GM18861 (cell line): ENCODE measurements at regions not wholly inside any gene's neighbourhood (a gene's known extent, or its start where the extent isn't known, plus 50 kb on each side); places are given as distances from the start of the nearest gene placed in this dataset.

Source experiments
- ATAC-seq: cut with Tn5 transposase; IDR thresholded peaks from one replicate; pipeline ENCODE4 v1.9.1; 2021; ENCODE audit not compliant: unreplicated experiment

DNA sequence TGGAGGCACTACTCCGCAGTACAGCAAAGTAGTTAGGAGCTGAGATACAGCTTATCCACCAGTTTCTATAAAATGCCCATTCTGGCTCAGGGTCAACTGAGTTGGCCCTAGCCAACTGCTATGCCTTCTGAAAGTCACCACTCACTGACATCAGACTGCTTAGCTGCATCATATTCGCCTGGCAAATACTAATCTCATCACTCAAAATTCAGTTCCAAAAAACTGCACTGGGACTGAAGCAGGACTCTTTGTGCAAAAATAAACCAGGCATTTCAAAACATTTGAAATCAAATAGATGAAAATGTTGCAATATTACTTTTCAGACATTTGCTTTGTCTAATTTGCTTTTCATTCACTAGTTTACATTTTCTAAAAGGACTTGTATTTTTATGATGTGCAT lies 230.0 kb downstream of the ALDH8A1 start:
- no peak for ATAC-seq

DNA sequence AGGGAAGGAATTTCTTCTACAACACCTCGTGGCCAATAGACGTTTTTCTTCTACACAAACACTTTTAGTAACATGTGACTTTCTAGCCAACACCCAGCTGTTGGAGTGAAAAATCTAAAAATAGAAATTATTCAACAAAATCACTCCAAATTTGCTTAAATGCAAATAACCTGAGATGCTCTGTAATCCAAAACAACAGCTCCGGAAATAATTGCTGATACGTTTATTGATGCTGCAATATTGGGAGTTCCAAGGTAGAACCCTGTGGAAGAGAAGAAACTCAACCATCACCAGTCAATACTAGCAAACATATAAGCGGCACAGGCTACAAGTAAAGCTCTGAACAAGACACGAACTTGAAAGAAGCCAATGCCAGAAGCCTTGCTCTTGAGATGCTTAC lies 230.6 kb downstream of the ALDH8A1 start:
- ATAC-seq: no peak

DNA sequence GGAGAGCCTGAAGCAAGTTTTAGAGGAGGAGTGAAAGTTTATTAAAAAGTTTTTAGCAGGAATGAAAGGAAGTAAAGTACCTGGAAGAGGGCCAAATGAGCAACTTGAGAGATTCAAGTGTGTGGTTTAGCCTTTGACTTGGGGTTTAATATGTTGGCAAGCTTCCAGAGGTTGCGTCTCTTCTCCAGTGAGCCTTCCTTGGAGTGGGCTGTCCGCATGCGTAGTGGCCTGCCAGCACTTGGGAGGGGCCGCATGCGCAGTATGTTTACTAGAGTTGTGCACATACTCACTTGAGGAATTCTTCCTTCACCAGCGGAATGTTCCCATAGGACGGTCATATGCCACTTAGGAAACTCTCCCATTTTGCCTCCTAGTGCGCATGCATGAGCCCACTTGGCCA lies 235.2 kb downstream of the ALDH8A1 start:
- ATAC-seq: no peak

DNA sequence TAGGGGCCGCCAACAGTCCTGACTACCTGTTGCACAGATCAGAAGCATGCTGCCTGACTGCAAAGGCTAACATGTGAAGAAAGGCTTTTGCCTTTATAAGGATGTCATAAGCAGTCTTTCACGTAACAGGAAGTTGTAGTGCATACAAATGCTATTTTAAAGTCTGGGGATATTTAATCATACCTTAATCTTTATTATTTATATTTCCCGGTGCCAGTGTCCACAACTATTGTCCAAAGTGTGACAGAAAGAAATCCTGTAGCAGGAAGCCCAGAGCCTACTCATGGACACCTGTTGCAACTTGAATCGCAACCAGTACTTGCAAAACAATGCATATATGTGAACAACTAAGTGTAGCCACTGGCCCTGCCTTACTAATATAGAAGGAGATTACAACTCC lies 235.8 kb downstream of the ALDH8A1 start:
- no peak for ATAC-seq

DNA sequence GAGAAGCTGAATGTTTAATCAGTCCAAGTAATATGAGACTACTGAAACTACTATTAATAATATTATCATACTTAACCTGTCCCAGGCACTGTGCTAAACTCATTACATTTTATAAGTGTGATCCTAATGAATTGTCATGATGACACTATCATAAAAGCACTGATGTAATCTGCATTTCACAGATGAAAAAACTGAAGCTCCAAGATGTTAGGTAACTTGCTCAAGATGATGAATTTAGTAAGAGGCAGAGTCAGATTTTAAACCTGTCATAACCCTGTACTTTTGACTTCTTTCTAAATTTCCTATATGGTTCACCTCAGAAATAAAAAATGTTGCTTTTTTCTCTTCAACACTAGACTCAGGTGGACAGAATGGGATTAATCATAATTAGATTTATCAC lies 237.6 kb downstream of the ALDH8A1 start:
- ATAC-seq: no peak

DNA sequence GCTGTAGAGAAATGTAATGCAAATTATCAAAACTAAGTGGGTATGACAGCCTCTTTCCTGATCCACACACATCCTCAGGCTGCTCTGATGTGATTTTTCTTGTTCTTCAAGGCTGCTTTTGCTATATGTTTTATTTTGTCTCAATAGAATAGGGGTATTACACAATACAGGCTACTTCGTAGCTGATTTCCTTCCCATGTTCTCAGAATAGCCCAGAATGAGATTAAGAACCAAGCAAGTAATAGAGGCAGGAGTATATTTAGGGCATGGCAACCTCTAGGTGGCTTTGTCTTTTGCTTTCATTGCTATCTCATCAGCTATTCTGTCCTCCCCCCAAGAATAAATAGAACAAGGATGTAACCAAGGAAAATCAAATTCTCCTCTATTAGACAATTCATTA lies 241.8 kb downstream of the ALDH8A1 start:
- ATAC-seq: no peak

DNA sequence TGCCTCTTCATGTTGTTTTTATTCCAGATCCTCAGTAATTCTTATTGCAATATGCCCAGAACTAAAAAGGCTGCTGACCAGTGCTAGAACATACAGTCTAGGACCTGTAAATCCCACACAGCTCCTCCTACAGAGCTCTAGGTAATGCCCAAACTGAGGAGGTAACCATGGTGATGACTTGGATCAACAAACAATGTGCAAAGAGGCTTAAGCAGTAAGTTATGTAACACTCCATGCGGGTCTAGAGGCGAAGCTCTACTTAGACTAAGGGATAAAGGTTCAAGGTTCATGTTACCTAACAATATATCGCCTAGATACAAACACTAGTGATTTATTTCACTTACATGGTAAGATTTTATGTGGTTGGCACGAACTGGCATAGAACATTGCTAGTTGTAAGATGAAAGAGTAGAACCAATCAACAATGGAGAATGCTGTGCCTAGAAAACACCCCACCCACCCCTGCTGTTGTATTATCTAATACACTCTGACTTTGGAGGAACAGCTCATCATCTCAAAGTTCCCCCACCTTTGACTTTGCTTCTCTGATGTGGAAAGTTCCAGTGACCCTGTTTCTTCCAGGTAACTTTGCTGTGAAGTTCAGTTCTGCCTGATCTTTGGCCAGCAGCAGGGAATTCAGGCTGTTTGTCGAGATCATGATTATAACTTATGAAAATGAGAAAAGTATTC lies 242.4 kb downstream of the ALDH8A1 start:
- ATAC-seq: no peak

DNA sequence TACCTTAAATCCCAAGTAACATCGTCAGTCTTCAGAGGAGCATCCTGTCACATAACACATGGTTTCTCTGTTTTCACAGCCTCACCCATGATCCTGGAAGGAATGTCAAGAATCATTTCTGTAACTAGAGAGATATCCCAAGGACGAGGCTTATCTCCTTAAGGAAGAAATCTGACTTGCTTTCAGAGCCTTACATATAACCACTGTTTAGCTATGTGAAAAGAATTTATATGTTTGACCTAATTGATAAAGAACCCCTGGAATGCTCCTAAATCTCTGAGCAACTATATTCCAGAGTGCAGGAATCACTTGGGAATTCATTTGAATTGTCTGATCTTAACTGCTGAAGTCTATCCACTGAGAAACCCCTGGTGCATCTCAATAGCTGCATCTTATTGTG lies 243.1 kb downstream of the ALDH8A1 start:
- ATAC-seq: no peak

DNA sequence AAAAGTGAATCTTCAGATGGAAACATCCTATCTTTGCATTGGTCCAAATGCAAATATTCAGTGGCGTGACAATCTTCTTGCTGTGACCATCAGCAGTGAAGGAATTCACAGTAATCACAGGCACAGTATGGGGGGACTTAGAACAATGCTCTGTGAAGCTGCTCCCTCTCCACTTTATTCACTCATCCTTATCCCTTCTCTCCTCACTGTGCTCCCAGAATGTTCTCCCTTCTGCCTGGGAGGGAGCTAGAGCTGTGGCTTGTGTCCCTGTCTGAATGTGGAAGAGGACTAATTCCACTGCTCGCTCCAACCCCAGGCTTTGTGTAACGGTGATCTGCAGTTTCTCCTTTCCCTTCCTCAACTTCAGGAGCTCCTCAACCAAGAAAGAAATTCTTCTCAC lies 243.7 kb downstream of the ALDH8A1 start:
- no peak for ATAC-seq

DNA sequence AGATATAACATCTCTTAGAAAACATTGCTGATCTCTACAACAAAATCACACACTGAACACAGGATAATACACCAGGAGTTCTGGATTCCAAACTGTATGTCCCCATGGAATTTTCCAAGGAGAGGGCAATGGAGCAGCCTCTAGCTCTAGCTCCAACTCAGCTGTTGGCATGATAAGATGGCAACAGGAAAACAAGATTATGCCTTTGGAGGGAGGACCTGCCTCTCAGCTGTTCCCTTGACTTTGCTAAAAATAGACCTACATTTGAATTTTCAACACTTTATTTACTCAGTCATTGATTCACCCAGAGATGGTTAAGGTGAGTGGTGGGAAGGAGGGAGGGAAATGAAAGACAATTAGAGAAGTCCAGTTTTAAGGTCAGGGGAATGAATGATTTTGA lies 246.7 kb downstream of the ALDH8A1 start:
- ATAC-seq: no peak

DNA sequence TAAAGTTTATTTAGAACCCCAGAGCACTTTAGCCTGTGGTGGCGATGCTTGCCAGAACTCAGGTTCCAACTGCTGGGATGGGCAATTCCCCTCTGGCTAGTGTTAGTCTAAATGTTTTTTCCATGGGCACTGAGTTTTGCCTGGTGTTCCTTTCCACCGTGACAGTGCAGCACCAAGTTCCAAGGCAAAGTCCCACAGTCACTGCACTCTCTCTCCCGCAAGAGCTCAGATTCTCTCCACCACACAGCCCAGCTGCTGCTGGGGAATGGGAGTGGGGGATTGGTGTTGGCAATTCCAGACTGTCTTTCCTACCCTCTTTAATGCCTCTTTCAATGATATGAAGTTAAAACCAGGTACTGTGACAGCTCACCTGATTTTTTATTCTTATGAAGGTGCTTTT lies 247.6 kb downstream of the ALDH8A1 start:
- no peak for ATAC-seq

DNA sequence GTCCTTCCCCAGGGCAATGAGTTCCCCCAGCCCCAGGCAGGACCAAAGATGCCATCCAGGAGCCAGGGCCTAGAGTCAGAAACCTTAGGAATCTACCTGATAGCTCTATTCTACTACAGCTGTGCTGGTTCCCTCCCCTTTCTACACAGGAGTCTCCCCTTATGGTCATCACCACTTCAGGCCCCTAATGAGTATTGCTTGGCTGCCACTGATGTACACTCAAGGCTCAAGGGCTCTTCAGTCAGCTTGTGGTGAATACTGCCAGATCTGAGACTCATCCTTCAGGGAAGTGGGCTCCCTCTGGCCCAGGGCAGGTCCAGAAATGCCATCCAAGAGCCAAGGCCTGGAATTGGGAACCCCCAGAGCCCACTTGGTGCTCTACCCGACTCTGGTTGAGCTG lies 248.6 kb downstream of the ALDH8A1 start:
- ATAC-seq: no peak

DNA sequence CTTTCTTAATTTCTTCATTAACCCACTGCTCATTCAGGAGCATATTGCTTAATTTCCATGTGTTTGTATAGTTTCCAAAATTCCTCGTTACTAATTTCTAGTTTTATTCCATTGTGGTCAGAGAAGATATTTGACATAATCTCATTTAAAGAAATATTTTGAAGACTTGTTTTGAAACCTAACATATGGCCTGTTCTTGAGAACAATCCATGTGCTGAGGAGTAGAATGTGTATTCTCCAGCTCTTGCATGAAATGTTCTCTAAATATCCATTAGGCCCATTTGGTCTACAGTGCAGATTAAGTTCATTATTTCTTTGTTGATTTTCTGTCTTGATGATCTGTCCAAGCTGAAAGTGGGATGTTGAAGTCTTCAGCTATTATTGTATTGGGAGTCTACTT lies 251.7 kb downstream of the ALDH8A1 start:
- no peak for ATAC-seq

DNA sequence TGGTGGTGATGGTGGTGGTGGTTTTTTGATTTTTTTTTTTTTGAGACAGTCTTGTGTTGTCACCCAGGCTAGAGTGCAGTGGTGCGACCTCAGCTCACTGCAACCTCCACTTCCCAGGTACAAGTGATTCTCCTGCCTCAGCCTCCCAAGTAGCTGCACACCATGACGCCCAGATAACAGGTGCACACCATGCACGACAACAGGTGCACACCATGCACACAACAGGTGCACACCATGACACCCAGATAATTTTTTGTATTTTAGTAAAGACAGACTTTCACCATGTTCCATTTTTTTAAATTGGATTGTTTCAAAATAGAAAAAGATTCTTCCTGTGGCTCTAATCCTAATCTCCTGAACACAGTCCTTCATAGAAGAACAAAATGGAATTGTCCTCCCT lies 257.9 kb downstream of the ALDH8A1 start:
- ATAC-seq: no peak

DNA sequence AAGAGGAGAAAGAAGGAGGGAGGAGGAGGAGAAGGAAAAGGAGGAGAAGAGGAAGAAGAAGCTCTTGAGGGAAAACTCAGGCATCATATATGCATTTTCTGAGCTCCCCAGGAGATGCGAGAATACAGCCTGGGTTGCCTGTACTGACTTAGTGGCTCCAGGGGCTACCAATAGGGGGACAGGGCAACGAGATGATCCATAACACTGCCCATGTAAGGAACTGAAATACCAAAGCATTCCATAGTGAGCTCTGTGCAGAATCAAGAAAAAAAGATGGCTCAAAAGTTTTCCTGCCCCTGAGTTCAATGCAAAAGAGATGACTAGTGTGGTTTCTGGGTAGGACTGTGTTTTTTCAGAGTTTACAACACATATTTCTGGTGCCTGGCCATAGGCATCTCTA lies 258.7 kb downstream of the ALDH8A1 start:
- ATAC-seq: no peak

DNA sequence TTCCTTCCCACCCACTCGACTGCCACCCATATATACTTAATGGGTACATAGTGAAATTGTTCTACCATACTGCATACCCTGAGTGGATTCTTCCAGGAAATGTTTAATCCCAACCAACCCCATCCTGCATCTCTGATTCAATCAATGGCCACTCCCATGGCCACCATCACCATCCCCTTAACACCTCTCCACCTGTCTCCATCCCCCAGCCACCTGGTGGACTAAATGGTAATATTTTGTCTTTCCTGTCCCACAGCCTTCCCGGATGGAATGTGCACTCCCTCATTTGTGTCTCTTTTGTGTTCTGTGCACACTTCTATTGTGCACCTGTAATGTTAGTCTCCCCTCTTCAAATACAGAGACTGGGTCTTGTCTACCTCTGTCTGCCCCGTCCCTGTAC lies 259.9 kb downstream of the ALDH8A1 start:
- no peak for ATAC-seq

DNA sequence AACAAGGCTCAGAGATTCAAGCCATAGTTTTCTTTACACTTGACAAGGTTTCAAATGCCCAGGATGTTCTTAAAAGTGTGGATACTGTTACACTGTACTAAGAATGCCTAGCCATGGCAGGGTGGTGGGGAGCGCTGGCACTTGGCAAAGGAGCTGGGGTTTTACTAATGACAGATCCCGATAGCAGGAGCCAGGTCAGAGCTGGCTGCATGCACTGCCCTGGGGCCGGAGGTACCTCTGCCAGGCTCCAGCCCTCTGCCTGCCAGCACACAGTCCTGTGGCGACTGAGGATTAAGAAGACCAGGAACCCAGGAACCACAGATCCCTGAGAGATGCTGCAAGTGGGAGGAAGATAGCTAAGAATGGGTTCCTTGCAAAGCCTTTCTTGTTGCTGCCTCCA lies 260.3 kb downstream of the ALDH8A1 start:
- ATAC-seq: no peak

DNA sequence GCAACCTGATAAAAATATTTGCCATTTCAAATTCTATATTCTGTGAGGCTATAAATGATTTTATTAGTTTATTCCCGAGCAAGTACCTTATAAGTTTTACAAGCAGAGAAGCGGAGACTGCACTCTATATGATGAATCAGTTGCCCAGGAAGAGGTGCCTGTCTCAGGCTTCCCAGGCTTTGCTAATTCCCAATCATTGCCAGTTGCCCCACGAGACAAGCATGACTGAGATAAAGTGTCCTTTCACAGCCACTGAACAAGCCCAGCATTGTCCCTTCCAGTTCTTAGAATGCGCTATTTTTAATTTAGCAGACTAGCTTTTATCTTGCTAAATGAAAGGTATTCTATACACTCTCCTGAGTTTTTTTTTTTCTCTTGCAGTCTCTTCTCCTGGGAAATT lies 260.7 kb downstream of the ALDH8A1 start:
- ATAC-seq: no peak

DNA sequence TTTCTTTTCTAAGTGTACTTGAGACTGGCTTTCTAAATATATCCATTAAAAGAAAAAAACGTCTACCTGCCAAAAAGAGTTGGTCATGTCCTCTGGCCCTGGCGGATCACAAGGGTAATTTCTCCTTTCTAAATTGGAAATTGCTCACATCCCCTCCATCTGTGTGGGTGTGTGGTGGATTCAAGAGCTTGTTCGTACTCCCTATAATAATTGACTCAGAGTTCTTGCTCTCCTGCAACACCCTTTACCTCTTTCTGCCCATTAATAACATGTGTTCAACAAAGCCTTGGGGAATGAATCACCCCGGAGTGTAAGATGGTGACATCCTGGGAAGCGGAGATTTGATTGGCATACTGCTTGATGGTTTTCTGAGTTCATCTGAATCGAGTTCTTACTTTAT lies 263.8 kb downstream of the ALDH8A1 start:
- ATAC-seq: no peak

DNA sequence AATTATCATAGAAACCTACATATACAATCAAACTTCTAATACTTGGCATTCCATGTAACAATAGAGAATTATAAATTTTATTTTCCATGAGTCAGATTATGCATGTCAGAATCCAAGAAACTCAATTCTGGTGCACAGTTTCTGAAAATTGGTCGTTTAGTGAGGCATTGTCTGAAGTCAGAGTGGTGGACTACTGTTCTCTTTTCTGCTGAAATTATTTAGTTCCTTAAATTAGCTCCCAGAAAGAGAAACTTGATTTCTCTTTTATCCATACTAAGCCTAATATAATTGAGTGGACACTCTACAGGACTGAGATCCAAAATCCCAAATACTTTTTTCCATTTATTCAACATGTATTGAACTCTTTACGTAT lies 265.5 kb downstream of the ALDH8A1 start:
- ATAC-seq: no peak

DNA sequence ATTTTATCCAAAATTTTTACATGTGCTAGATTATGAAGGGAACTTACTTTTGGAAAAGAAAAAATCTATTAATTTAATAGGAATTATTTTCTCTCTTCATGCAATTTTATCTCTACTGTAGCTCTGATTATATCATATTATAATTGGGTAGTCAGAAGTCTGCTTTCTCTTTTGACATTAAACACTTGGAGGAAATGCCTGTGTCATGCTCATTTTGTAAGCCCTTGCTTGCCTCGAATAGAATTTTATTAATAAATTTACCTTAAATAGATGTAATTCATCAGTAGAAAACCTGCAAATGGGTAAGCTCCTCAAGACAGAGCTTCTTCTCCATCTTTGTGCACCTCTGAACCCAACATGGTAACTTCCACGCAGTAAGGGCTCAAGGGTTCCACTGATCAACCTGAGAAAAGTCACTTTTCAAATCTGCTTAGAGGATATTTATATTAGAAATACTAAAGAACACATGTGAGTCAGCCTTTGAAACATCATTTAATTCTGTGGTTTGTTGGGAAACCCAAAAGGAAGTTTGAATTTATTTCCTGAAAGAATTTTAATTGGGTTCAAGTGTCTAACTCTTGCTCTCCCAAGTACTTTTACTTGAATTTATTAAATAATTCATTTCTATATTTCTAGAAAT lies 266.0 kb downstream of the ALDH8A1 start:
- ATAC-seq: no peak

DNA sequence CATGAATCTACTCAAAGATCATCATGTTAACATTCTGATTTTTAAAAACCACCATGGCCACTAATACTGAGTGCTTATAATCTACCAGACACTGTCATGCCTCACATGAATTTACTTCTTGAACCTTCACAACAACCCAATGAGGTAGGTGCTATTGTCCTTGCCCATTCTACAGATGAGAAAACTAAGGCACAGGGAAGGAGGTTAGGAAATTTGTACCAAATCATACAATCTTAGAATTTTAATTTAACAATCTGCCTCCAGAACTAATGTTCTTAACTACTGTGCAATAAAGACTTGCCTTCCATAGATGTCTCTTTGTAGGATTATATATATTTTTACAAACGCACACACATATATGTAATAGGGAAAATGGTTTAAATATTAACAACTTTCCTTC lies 269.5 kb downstream of the ALDH8A1 start:
- no peak for ATAC-seq

DNA sequence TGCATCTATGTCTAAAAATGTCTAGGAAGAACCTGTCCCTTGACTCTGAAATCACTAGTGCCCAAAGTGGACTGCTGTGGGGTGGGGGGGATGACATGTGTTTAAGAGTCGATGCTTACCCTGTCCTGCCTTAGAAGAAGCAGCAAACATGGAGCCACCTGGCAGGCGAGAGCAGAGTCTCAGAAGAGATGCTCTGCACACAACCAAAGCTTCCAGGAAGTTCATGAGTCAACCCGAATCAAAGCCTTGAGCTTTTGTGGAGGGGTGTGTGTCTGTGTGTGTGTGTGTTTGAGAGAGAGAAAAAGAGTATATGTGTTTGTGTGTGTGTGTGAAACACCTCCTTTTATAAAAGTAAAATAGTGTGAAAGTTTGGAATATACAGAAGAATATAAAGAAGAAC lies 269.9 kb downstream of the ALDH8A1 start:
- no peak for ATAC-seq
